ENCODE measurements at regions not wholly inside any gene's neighbourhood (a gene's known extent, or its start where the extent isn't known, plus 50 kb on each side); places are given as distances from the start of the nearest gene placed in this dataset.

DNA sequence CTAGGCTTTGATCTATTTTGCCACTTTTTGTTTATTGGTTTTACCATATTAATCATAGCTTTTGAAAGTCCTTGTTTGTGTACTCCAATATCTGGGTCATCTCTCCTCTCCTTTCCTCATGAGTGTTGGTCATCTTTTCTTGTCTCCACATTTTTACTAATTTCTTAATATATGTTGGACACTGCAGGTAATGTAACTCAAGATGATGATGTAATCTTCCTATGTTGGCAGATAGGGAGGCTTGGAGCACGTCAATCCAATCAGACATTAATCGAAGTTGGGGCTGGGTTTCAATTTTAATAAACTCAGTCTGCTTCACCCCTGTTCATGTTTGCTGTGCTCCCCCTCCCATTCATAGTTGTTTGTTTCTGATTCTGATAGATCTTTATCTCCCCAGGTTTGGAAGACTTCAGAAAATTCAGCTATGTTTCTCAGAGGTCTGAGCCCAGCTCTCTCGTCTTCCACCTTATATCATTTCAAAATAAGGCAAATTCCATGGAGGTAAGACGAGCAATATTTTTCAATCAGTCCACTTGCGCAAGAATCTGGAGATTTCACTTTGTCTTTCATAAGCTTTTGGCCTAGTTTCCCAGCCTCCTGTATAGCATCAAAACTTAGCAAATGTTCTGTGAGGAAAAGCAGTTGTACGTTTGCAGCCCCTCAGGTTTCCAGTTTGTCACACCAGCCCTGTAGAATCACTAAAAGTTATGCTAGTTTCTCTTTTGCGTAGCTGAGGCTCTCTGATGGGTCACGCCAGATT lies 504.1 kb downstream of the TMTC2 start:
- H3K4me1 ChIP-seq = no peaks in the 10 kb centered on the region
- H3K27me3 ChIP-seq = no peaks in the 10 kb centered on the region
- H3K27ac ChIP-seq = no peak overlapping the region
- WGBS = 84% methylated on average over 8 of the region's 8 CpGs
- H3K36me3 ChIP-seq = no peaks in the 10 kb centered on the region
- no peak for DNase-seq (ENCODE audit: low spot score in 2 of 2)
- TF ChIP-seq, protein P1, sequence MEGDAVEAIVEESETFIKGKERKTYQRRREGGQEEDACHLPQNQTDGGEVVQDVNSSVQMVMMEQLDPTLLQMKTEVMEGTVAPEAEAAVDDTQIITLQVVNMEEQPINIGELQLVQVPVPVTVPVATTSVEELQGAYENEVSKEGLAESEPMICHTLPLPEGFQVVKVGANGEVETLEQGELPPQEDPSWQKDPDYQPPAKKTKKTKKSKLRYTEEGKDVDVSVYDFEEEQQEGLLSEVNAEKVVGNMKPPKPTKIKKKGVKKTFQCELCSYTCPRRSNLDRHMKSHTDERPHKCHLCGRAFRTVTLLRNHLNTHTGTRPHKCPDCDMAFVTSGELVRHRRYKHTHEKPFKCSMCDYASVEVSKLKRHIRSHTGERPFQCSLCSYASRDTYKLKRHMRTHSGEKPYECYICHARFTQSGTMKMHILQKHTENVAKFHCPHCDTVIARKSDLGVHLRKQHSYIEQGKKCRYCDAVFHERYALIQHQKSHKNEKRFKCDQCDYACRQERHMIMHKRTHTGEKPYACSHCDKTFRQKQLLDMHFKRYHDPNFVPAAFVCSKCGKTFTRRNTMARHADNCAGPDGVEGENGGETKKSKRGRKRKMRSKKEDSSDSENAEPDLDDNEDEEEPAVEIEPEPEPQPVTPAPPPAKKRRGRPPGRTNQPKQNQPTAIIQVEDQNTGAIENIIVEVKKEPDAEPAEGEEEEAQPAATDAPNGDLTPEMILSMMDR (IDR thresholded peaks at IDR 0.05) = no peak
- TF ChIP-seq POLR2AphosphoS5 (IDR thresholded peaks at IDR 0.05) (no peak), EP300 (IDR thresholded peaks at IDR 0.05) (no peak), POLR2A (IDR thresholded peaks at IDR 0.05) (no peak)
- H3K9me3 ChIP-seq = no peaks in the 10 kb centered on the region
- H3K4me3 ChIP-seq = no peak overlapping the region

DNA sequence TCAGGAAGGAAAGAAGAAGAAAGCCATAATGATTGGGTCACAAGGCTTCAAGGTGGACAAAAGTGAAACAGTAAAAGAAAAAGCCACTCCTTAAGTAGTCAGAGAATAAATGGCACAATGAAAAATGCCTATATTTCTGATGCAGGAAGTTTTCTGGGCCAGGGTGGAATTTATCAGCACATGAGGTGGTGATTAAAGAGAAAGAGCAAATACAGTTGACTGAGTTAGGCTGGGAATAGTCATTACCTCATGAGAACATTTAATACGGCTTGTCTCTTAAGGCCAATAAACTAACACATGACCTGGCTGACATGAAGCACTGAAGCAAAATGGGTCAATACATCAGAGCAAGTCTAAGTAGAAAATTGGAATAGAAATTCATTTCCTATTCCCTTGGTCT lies 499.7 kb downstream of the TMTC2 start:
- no peak for DNase-seq (ENCODE audit: low spot score in 2 of 2)
- Histone ChIP-seq H3K9me3 (no peaks in the 10 kb centered on the region), H3K4me3 (no peak overlapping the region), H3K36me3 (no peaks in the 10 kb centered on the region), H3K4me1 (no peaks in the 10 kb centered on the region), H3K27me3 (no peaks in the 10 kb centered on the region), H3K27ac (no peak overlapping the region)
- WGBS = 57% methylated on average over 1 of the region's 1 CpG
- TF ChIP-seq EP300 (IDR thresholded peaks at IDR 0.05) (no peak), POLR2A (IDR thresholded peaks at IDR 0.05) (no peak), POLR2AphosphoS5 (IDR thresholded peaks at IDR 0.05) (no peak)
- TF ChIP-seq, protein P1 (IDR thresholded peaks at IDR 0.05) = no peak

DNA sequence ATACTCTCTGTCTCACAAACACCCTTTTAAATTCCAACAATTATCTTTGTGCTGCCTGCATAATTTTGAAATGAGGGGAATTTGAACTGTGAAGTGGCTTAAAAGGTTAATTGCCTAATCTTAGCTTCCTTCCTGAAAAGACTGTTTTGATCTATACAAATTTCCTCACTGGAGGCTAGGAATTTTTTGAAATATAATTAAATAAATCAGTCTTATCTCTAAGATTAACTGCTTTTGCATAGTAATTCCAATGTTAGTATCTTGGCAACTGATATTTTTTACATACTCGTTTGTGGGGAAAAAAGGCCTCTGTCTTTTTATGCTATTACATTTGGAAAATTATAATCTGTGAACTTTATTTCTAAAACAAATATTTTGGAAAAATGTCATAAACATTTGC lies 498.5 kb downstream of the TMTC2 start:
- Histone ChIP-seq H3K36me3 (no peaks in the 10 kb centered on the region), H3K4me3 (no peak overlapping the region), H3K9me3 (no peaks in the 10 kb centered on the region), H3K27me3 (no peaks in the 10 kb centered on the region), H3K27ac (no peak overlapping the region), H3K4me1 (no peaks in the 10 kb centered on the region)
- DNase-seq (ENCODE audit: low spot score in 2 of 2) = no peak
- TF ChIP-seq EP300 (IDR thresholded peaks at IDR 0.05) = no peak
- no peak for TF ChIP-seq POLR2AphosphoS5 (IDR thresholded peaks at IDR 0.05)
- TF ChIP-seq POLR2A (IDR thresholded peaks at IDR 0.05) = no peak
- TF ChIP-seq, protein P1 (IDR thresholded peaks at IDR 0.05) = no peak
- WGBS = 10% methylated on average over 1 of the region's 1 CpG
